ENCODE measurements at regions not wholly inside any gene's neighbourhood (a gene's known extent, or its start where the extent isn't known, plus 50 kb on each side); places are given as distances from the start of the nearest gene placed in this dataset.
"Not testable (repeated sequence)": the region's sequence is repeated elsewhere in the genome, so short reads cannot be mapped to it uniquely, and the experiment has no call there.

GRCh38 chr2:145563741-145564615 is 1044.1 kb upstream of the ZEB2 start:
- DNase-seq (ENCODE audit: low read depth) = peak; percentile 44

GRCh38 chr2:145561152-145561551 is 1041.2 kb upstream of the ZEB2 start:
- no peak for DNase-seq (ENCODE audit: low read depth)
- no peak overlapping the region for H3K4me3 ChIP-seq (ENCODE audit: low read depth, low read length)

More at GRCh38 chr2:145563741-145564615, 1044.1 kb upstream of the ZEB2 start:
- no peak overlapping the region for H3K4me3 ChIP-seq (ENCODE audit: low read depth, low read length)

- H3K4me3 ChIP-seq (ENCODE audit: low read depth, low read length) = no peak overlapping the region
- no peak for DNase-seq (ENCODE audit: low read depth)
Observed at GRCh38 chr2:145558617-145559350, 1038.9 kb upstream of the ZEB2 start.

GRCh38 chr2:145555360-145555759 is 1035.4 kb upstream of the ZEB2 start:
- H3K4me3 ChIP-seq (ENCODE audit: low read depth, low read length) = no peak overlapping the region
- DNase-seq (ENCODE audit: low read depth) = no peak

- no peak for DNase-seq (ENCODE audit: low read depth)
- no peak overlapping the region for H3K4me3 ChIP-seq (ENCODE audit: low read depth, low read length)
Observed at GRCh38 chr2:145551686-145552085, 1031.8 kb upstream of the ZEB2 start.

GRCh38 chr2:145548479-145548878 is 1028.6 kb upstream of the ZEB2 start:
- no peak overlapping the region for H3K4me3 ChIP-seq (ENCODE audit: low read depth, low read length)
- no peak for DNase-seq (ENCODE audit: low read depth)

- H3K4me3 ChIP-seq (ENCODE audit: low read depth, low read length) = no peak overlapping the region
- DNase-seq (ENCODE audit: low read depth) = no peak
Observed at GRCh38 chr2:145547620-145548019, 1027.7 kb upstream of the ZEB2 start.

- no peak overlapping the region for H3K4me3 ChIP-seq (ENCODE audit: low read depth, low read length)
Observed at GRCh38 chr2:145546091-145546490, 1026.2 kb upstream of the ZEB2 start.

GRCh38 chr2:145543856-145544255 is 1023.9 kb upstream of the ZEB2 start:
- H3K4me3 ChIP-seq (ENCODE audit: low read depth, low read length) = no peak overlapping the region
- DNase-seq (ENCODE audit: low read depth) = no peak

More at GRCh38 chr2:145546091-145546490, 1026.2 kb upstream of the ZEB2 start:
- DNase-seq (ENCODE audit: low read depth) = no peak

GRCh38 chr2:145543155-145543554 is 1023.2 kb upstream of the ZEB2 start:
- no peak for DNase-seq (ENCODE audit: low read depth)
- H3K4me3 ChIP-seq (ENCODE audit: low read depth, low read length) = no peak overlapping the region

- H3K4me3 ChIP-seq (ENCODE audit: low read depth, low read length) = no peak overlapping the region
- no peak for DNase-seq (ENCODE audit: low read depth)
Observed at GRCh38 chr2:145541028-145541427, 1021.1 kb upstream of the ZEB2 start.

- no peak for DNase-seq (ENCODE audit: low read depth)
Observed at GRCh38 chr2:145538661-145539350, 1018.9 kb upstream of the ZEB2 start.

GRCh38 chr2:145530653-145531052 is 1010.7 kb upstream of the ZEB2 start:
- no peak for DNase-seq (ENCODE audit: low read depth)
- H3K4me3 ChIP-seq (ENCODE audit: low read depth, low read length) = no peak overlapping the region

More at GRCh38 chr2:145538661-145539350, 1018.9 kb upstream of the ZEB2 start:
- no peak overlapping the region for H3K4me3 ChIP-seq (ENCODE audit: low read depth, low read length)

- no peak overlapping the region for H3K4me3 ChIP-seq (ENCODE audit: low read depth, low read length)
- no peak for DNase-seq (ENCODE audit: low read depth)
Observed at GRCh38 chr2:145524836-145525235, 1004.9 kb upstream of the ZEB2 start.

- DNase-seq (ENCODE audit: low read depth) = no peak
Observed at GRCh38 chr2:145524303-145524702, 1004.4 kb upstream of the ZEB2 start.

GRCh38 chr2:145519254-145519653 is 999.3 kb upstream of the ZEB2 start:
- not testable (repeated sequence) for DNase-seq (ENCODE audit: low read depth); H3K4me3 ChIP-seq (ENCODE audit: low read depth, low read length)

More at GRCh38 chr2:145524303-145524702, 1004.4 kb upstream of the ZEB2 start:
- no peak overlapping the region for H3K4me3 ChIP-seq (ENCODE audit: low read depth, low read length)

- no peak for DNase-seq (ENCODE audit: low read depth)
- no peak overlapping the region for H3K4me3 ChIP-seq (ENCODE audit: low read depth, low read length)
Observed at GRCh38 chr2:145511946-145512345, 992.0 kb upstream of the ZEB2 start.

GRCh38 chr2:145503511-145503910 is 983.6 kb upstream of the ZEB2 start:
- DNase-seq (ENCODE audit: low read depth) = no peak

GRCh38 chr2:145501920-145502319 is 982.0 kb upstream of the ZEB2 start:
- H3K4me3 ChIP-seq (ENCODE audit: low read depth, low read length) = no peak overlapping the region
- no peak for DNase-seq (ENCODE audit: low read depth)

More at GRCh38 chr2:145503511-145503910, 983.6 kb upstream of the ZEB2 start:
- H3K4me3 ChIP-seq (ENCODE audit: low read depth, low read length) = no peak overlapping the region

- H3K4me3 ChIP-seq (ENCODE audit: low read depth, low read length) = no peak overlapping the region
- DNase-seq (ENCODE audit: low read depth) = no peak
Observed at GRCh38 chr2:145495590-145495989, 975.7 kb upstream of the ZEB2 start.

Data from skeletal muscle cell (primary cell).